Mesenchymal stem cell (in vitro differentiated cells and primary cell): ENCODE measurements at regions not wholly inside any gene's neighbourhood (a gene's known extent, or its start where the extent isn't known, plus 50 kb on each side); places are given as distances from the start of the nearest gene placed in this dataset.
"Not testable (repeated sequence)": the region's sequence is repeated elsewhere in the genome, so short reads cannot be mapped to it uniquely, and the experiment has no call there.

ENCODE experiments used
- DNase-seq: peaks from one replicate; pipeline ENCODE4 v3.0.0-alpha.2; 2013
- H2AFZ ChIP-seq: one replicate; pipeline ENCODE4 v1.6.1; 2013; ENCODE audit warnings: low read depth, mild to moderate bottlenecking, control low read depth, inconsistent platforms, low read length, moderate library complexity
- H2AK5ac ChIP-seq: 2 replicates; pipeline ENCODE4 v1.6.1; 2013; ENCODE audit warnings: low read length, moderate library complexity, mild to moderate bottlenecking, inconsistent platforms; ENCODE audit not compliant: severe bottlenecking
- H2BK120ac ChIP-seq: one replicate; pipeline ENCODE4 v1.6.1; 2013; ENCODE audit warnings: low read depth, mild to moderate bottlenecking, inconsistent platforms, low read length, moderate library complexity
- H2BK12ac ChIP-seq, 2 experiments: one replicate each; pipeline ENCODE4 v1.6.1; 2013; ENCODE audit warnings: inconsistent platforms in 2 of 2, low read length in 2 of 2, mild to moderate bottlenecking in 2 of 2, moderate library complexity in 2 of 2, control low read depth in 1 of 2
- H2BK15ac ChIP-seq: one replicate; pipeline ENCODE4 v1.6.1; 2013; ENCODE audit warnings: mild to moderate bottlenecking, low read depth, inconsistent platforms; ENCODE audit not compliant: poor library complexity, severe bottlenecking
- H2BK5ac ChIP-seq: 2 replicates; pipeline ENCODE4 v1.6.1; 2013; ENCODE audit warnings: low read depth, mild to moderate bottlenecking, low read length, control low read depth, inconsistent platforms; ENCODE audit not compliant: poor library complexity, severe bottlenecking
- H3K14ac ChIP-seq, 2 experiments: one replicate each; pipeline ENCODE4 v1.6.1; 2013; ENCODE audit warnings: inconsistent platforms in 2 of 2, low read length in 2 of 2, control low read depth in 1 of 2, mild to moderate bottlenecking in 1 of 2, moderate library complexity in 1 of 2
- H3K18ac ChIP-seq, 2 experiments: one replicate each; pipeline ENCODE4 v1.6.1; 2013; ENCODE audit warnings: inconsistent platforms in 2 of 2, low read length in 2 of 2, control low read depth in 1 of 2, low read depth in 1 of 2, mild to moderate bottlenecking in 1 of 2
- H3K23ac ChIP-seq, 2 experiments: one replicate each; pipeline ENCODE4 v1.6.1; 2013; ENCODE audit warnings: inconsistent platforms in 2 of 2, low read length in 2 of 2, mild to moderate bottlenecking in 2 of 2, moderate library complexity in 2 of 2, control low read depth in 1 of 2
- H3K27ac ChIP-seq: 2 replicates; pipeline ENCODE4 v1.5.1; 2013; ENCODE audit warnings: mild to moderate bottlenecking, moderate library complexity, low read length, control low read depth, inconsistent platforms; ENCODE audit not compliant: poor library complexity, severe bottlenecking
- H3K27me3 ChIP-seq, 2 experiments: 2 replicates each; pipeline versions ENCODE4 v1.6.1 to v1.7.0; 2013; ENCODE audit warnings: low read length in 2 of 2, mild to moderate bottlenecking in 2 of 2, moderate library complexity in 2 of 2, control low read depth in 1 of 2, inconsistent platforms in 1 of 2; ENCODE audit not compliant: control insufficient read depth in 1 of 2, insufficient read depth in 1 of 2
- H3K36me3 ChIP-seq, 2 experiments: 2 replicates each; pipeline versions ENCODE4 v1.6.1 to v1.7.0; 2013; ENCODE audit warnings: low read length in 2 of 2, control low read depth in 1 of 2, inconsistent platforms in 1 of 2, low read depth in 1 of 2, mild to moderate bottlenecking in 1 of 2; ENCODE audit not compliant: insufficient read depth in 2 of 2, control insufficient read depth in 1 of 2
- H3K4ac ChIP-seq, 2 experiments: one replicate each; pipeline ENCODE4 v1.6.1; 2013; ENCODE audit warnings: inconsistent platforms in 2 of 2, low read length in 2 of 2, mild to moderate bottlenecking in 2 of 2, moderate library complexity in 2 of 2, control low read depth in 1 of 2, low read depth in 1 of 2
- H3K4me1 ChIP-seq: 2 replicates; pipeline ENCODE4 v1.6.1; 2013; ENCODE audit warnings: low read depth, low read length, control low read depth; ENCODE audit not compliant: control insufficient read depth, insufficient read depth
- H3K4me2 ChIP-seq: 2 replicates; pipeline ENCODE4 v1.6.1; 2013; ENCODE audit warnings: low read length, mild to moderate bottlenecking, inconsistent platforms; ENCODE audit not compliant: poor library complexity, severe bottlenecking
- H3K4me3 ChIP-seq, 2 experiments: 2 replicates each; pipeline versions ENCODE4 v1.5.1 to v1.7.0; 2013; ENCODE audit warnings: low read length in 2 of 2, mild to moderate bottlenecking in 2 of 2, control low read depth in 1 of 2, low read depth in 1 of 2; ENCODE audit not compliant: insufficient read depth in 1 of 2
- H3K79me1 ChIP-seq: replicated peaks from 2 replicates; pipeline ENCODE4 v1.6.1; 2013; ENCODE audit warnings: mild to moderate bottlenecking, control low read depth, low read length, inconsistent platforms; ENCODE audit not compliant: poor library complexity, severe bottlenecking
- H3K9ac ChIP-seq: 2 replicates; pipeline ENCODE4 v1.7.0; 2013; ENCODE audit warnings: mild to moderate bottlenecking, low read length, moderate library complexity
- H3K9me3 ChIP-seq: 2 replicates; pipeline ENCODE4 v1.7.0; 2013; ENCODE audit warnings: mild to moderate bottlenecking, low read length; ENCODE audit not compliant: control insufficient read depth
- H4K8ac ChIP-seq: one replicate; pipeline ENCODE4 v1.6.1; 2013; ENCODE audit warnings: inconsistent platforms, mild to moderate bottlenecking, low read length, moderate library complexity
- H4K91ac ChIP-seq: one replicate; pipeline ENCODE4 v1.6.1; 2013; ENCODE audit warnings: mild to moderate bottlenecking, low read length, inconsistent platforms
- WGBS: methylation state at CpG from one replicate; pipeline ENCODE4 v1.1.7; 2013; ENCODE audit warnings: mixed read lengths; 5-methylcytosine and 5-hydroxymethylcytosine counted together

DNA sequence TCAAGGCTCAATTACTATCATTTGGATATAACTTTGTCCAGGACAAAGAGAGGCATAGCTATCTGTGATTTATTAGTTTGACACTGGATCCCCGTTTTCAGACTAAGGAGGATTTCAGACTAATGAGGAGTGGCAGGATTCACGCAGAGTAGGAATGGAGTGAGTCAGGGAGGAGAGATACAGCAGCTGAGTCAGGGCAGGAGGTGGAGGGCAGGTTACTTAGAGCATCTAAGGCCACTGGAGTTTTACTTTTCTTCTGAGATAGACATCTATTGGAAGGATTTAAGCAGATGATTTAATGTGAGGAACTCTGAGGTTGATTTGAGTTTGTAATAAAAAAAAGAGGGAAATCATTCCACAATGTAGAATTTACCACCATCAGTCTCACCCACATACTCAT lies 110.6 kb downstream of the RPIA start:
- H3K9me3 ChIP-seq, DNase-seq, H2BK12ac ChIP-seq, H3K27ac ChIP-seq, H3K4me1 ChIP-seq, H3K18ac ChIP-seq, H2BK5ac ChIP-seq, H3K79me1 ChIP-seq, H3K4me2 ChIP-seq, H2AK5ac ChIP-seq, H3K4ac ChIP-seq, H3K9ac ChIP-seq, H4K8ac ChIP-seq, H2AFZ ChIP-seq, H3K23ac ChIP-seq, H2BK15ac ChIP-seq, H2BK120ac ChIP-seq, H3K27me3 ChIP-seq, H3K14ac ChIP-seq, H3K4me3 ChIP-seq, H3K36me3 ChIP-seq, H4K91ac ChIP-seq: not testable (repeated sequence)
- 43% methylated on average over 2 of the region's 2 CpGs for WGBS

- Histone ChIP-seq H3K27me3 (peaks cover 0 to 22% of the 10 kb centered on the region in 2 experiments), H2AK5ac (no peak overlapping the region), H3K9me3 (no peaks in the 10 kb centered on the region), H4K8ac (no peak overlapping the region), H3K4ac (no peak overlapping the region), H2BK12ac (no peak overlapping the region), H3K27ac (no peak overlapping the region), H3K4me1 (no peaks in the 10 kb centered on the region), H2AFZ (no peak overlapping the region), H2BK120ac (no peak overlapping the region), H3K4me3 (no peak overlapping the region), H3K9ac (no peak overlapping the region), H2BK5ac (no peak overlapping the region), H3K4me2 (no peak overlapping the region), H3K14ac (no peak overlapping the region), H3K79me1 (no peaks in the 10 kb centered on the region), H3K18ac (no peak overlapping the region), H2BK15ac (no peak overlapping the region), H3K36me3 (no peaks in the 10 kb centered on the region), H4K91ac (no peak overlapping the region), H3K23ac (no peak overlapping the region)
- WGBS: 81% methylated on average over 4 of the region's 5 CpGs
- DNase-seq: no peak
Observed at GRCh38 chr2:88807237-88807962, 115.9 kb downstream of the RPIA start.

DNA sequence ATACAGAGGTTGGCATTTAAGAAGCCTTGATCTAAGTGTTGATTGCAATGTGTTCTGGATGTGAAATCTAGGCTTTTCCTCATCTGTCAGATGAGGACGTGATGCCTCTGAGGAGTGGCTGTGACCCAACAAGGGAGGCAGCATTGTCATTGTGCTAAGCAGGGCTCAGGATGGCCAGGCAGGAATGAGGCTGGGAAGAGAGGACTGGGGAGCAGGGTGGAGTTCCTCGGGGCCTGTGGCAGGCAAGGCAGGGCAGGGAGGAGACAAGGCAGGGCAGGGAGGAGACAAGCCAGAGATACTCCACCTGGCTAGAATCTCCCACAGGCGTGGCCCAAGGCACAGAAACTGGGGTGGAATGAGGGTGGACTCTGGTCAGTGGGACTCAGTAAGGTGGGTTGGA lies 116.6 kb downstream of the RPIA start:
- H4K91ac ChIP-seq: no peak overlapping the region
- no peaks in the 10 kb centered on the region for H3K79me1 ChIP-seq
- H2BK15ac ChIP-seq: no peak overlapping the region
- no peaks in the 10 kb centered on the region for H3K4me1 ChIP-seq
- H3K18ac ChIP-seq: no peak overlapping the region
- H3K27me3 ChIP-seq: peaks cover 0 to 22% of the 10 kb centered on the region in 2 experiments
- H3K4me2 ChIP-seq: no peak overlapping the region
- no peak overlapping the region for H3K4ac ChIP-seq
- H3K4me3 ChIP-seq: no peak overlapping the region
- no peak overlapping the region for H2BK120ac ChIP-seq
- H3K36me3 ChIP-seq: no peaks in the 10 kb centered on the region
- H3K9ac ChIP-seq: no peak overlapping the region
- H2BK12ac ChIP-seq: no peak overlapping the region
- no peak overlapping the region for H2BK5ac ChIP-seq
- no peak overlapping the region for H3K27ac ChIP-seq
- H2AFZ ChIP-seq: no peak overlapping the region
- DNase-seq: no peak
- no peak overlapping the region for H3K23ac ChIP-seq
- H4K8ac ChIP-seq: no peak overlapping the region
- no peak overlapping the region for H3K14ac ChIP-seq
- no peaks in the 10 kb centered on the region for H3K9me3 ChIP-seq
- 50% methylated on average over 3 of the region's 3 CpGs for WGBS
- no peak overlapping the region for H2AK5ac ChIP-seq

DNA sequence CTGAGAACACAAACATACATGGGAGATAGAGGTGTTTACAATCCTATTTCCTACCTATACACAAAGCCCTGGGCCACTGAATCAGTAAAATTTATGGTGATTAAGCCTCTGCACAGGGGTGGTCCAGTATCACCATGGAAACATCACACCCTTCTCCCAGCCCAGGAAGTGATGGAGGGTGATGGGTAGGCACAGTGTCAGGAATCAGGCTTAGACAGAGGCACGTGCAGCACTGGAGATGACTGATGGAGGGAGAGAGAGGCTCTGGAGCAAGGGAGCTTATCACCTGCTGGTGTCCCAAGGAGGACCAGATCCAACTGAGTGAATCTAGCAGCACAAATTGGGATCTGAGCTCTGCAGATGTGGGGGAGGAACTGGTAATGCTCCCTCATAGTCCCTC lies 117.2 kb downstream of the RPIA start:
- Histone ChIP-seq H2BK120ac (no peak overlapping the region), H3K27ac (no peak overlapping the region), H3K4me2 (no peak overlapping the region), H3K23ac (no peak overlapping the region), H2BK5ac (no peak overlapping the region), H4K8ac (no peak overlapping the region), H3K4me1 (no peaks in the 10 kb centered on the region), H3K4me3 (no peak overlapping the region), H2AFZ (no peak overlapping the region), H3K4ac (no peak overlapping the region), H3K9ac (no peak overlapping the region), H4K91ac (no peak overlapping the region), H3K14ac (no peak overlapping the region), H3K9me3 (no peaks in the 10 kb centered on the region), H3K27me3 (peaks cover 0 to 22% of the 10 kb centered on the region in 2 experiments), H2BK15ac (no peak overlapping the region), H3K79me1 (no peaks in the 10 kb centered on the region), H2AK5ac (no peak overlapping the region), H3K18ac (no peak overlapping the region), H3K36me3 (no peaks in the 10 kb centered on the region), H2BK12ac (no peak overlapping the region)
- WGBS: 20% methylated on average over 1 of the region's 1 CpG
- DNase-seq: no peak
